D721Med (cell line): ENCODE measurements at regions not wholly inside any gene's neighbourhood (a gene's known extent, or its start where the extent isn't known, plus 50 kb on each side); places are given as distances from the start of the nearest gene placed in this dataset.

ENCODE experiments used
- DNase-seq: peaks from one replicate; pipeline ENCODE4 v3.0.0; 2011; ENCODE audit warnings: low spot score; ENCODE audit not compliant: insufficient read length
- FAIRE-seq: peaks from 2 replicates; lab custom pipeline; 2011; peaks lifted over from hg19 to GRCh38; lab: Jason Lieb, UNC
- CTCF ChIP-seq: IDR thresholded peaks from 2 replicates; pipeline ENCODE4 v1.5.1; 2012; ENCODE audit warnings: mild to moderate bottlenecking, control low read depth; ENCODE audit not compliant: insufficient read depth; ENCODE audit errors: missing control alignments

GRCh38 chr2:156930423-156930822 is 327.1 kb upstream of the GALNT5 start:
- TF ChIP-seq CTCF: no peak
- FAIRE-seq (no peak), DNase-seq (no peak)

GRCh38 chr2:156933645-156934225 is 323.8 kb upstream of the GALNT5 start:
- no peak for TF ChIP-seq CTCF
- DNase-seq (no peak), FAIRE-seq (no peak)

GRCh38 chr2:156935616-156936015 is 321.9 kb upstream of the GALNT5 start:
- no peak for TF ChIP-seq CTCF
- DNase-seq (no peak), FAIRE-seq (no peak)

- TF ChIP-seq CTCF: no peak
- DNase-seq: no peak
- no peak for FAIRE-seq
Measured at GRCh38 chr2:156937430-156937829, 320.1 kb upstream of the GALNT5 start.

- DNase-seq (no peak), FAIRE-seq (no peak)
Measured at GRCh38 chr2:156944871-156945270, 312.6 kb upstream of the GALNT5 start.

GRCh38 chr2:156947261-156947660 is 310.2 kb upstream of the GALNT5 start:
- no peak for TF ChIP-seq CTCF
- FAIRE-seq: no peak
- no peak for DNase-seq

More at GRCh38 chr2:156944871-156945270, 312.6 kb upstream of the GALNT5 start:
- TF ChIP-seq CTCF: no peak

GRCh38 chr2:156955701-156956100 is 301.8 kb upstream of the GALNT5 start:
- DNase-seq (no peak), FAIRE-seq (no peak)
- no peak for TF ChIP-seq CTCF
